ENCODE measurements at regions not wholly inside any gene's neighbourhood (a gene's known extent, or its start where the extent isn't known, plus 50 kb on each side); places are given as distances from the start of the nearest gene placed in this dataset.

- Histone ChIP-seq H3K4me3 (no peak overlapping the region), H4K20me1 (ENCODE audit: control insufficient read depth, insufficient read depth) (no peaks in the 10 kb centered on the region), H3K9ac (ENCODE audit: control insufficient read depth, insufficient read depth, low read length) (no peak overlapping the region), H3K36me3 (ENCODE audit: control insufficient read depth in 2 of 2, insufficient read depth in 2 of 2, low read length in 1 of 2) (no peaks in the 10 kb centered on the region), H3K4me2 (ENCODE audit: control insufficient read depth, insufficient read depth) (no peak overlapping the region), H3K79me2 (ENCODE audit: control insufficient read depth, insufficient read depth, low read length) (no peaks in the 10 kb centered on the region), H2AFZ (ENCODE audit: control insufficient read depth, low read depth, low read length) (no peak overlapping the region), H3K27me3 (replicated peaks in 1 of 2; ENCODE audit: control insufficient read depth in 2 of 2, insufficient read depth in 2 of 2, low read length in 1 of 2) (no peaks in the 10 kb centered on the region), H3K9me3 (replicated peaks; ENCODE audit: control insufficient read depth, insufficient read depth, low read length) (no peaks in the 10 kb centered on the region; the same call in 2 of the 3 replicates), H3K27ac (ENCODE audit: control insufficient read depth, insufficient read depth) (no peak overlapping the region), H3K4me1 (ENCODE audit: control insufficient read depth, insufficient read depth, low read length) (no peaks in the 10 kb centered on the region; the same call in 1 of the 2 replicates)
- intact Hi-C loops (cut with micrococcal nuclease; ENCODE audit: unreplicated experiment) (no loop called here), in situ Hi-C loops (cut with MboI) (no loop called here)
- WGBS (ENCODE audit: insufficient coverage, insufficient replicate concordance, low lambda C conversion rate, missing lambda C conversion rate): 17% methylated on average over 3 of the region's 3 CpGs
- FAIRE-seq: no peak
- ChIA-PET SMC1A (ENCODE audit: uncharacterized antibody, unreplicated experiment) (no interaction called here), CTCF (no interaction called here), POLR2A (no interaction called here), RAD21 (ENCODE audit: unreplicated experiment) (no interaction called here)
- BruUV-seq (replicated peaks): no TSS peak
- no peak for DNase-seq (ENCODE audit: low read depth, low spot score)
- ATAC-seq: no peak
- TF ChIP-seq SRF (IDR thresholded peaks at IDR 0.05; ENCODE audit: low read depth in 2 of 2, low read length in 2 of 2) (no peak), EGR1 (IDR thresholded peaks at IDR 0.05; ENCODE audit: borderline replicate concordance in 1 of 2, low read depth in 2 of 2, low read length in 2 of 2) (no peak), FOXK2 (IDR thresholded peaks at IDR 0.05) (no peak), ZZZ3 (IDR thresholded peaks at IDR 0.05; ENCODE audit: control insufficient read depth, insufficient read length, low read depth) (no peak), USF2 (IDR thresholded peaks at IDR 0.05; ENCODE audit: borderline replicate concordance, low read depth, low read length) (no peak), MYB (IDR thresholded peaks at IDR 0.05; ENCODE audit: borderline replicate concordance, low read depth, low read length) (no peak), ZNF622 (IDR thresholded peaks at IDR 0.05) (no peak)
- TF ChIP-seq, protein P1, sequence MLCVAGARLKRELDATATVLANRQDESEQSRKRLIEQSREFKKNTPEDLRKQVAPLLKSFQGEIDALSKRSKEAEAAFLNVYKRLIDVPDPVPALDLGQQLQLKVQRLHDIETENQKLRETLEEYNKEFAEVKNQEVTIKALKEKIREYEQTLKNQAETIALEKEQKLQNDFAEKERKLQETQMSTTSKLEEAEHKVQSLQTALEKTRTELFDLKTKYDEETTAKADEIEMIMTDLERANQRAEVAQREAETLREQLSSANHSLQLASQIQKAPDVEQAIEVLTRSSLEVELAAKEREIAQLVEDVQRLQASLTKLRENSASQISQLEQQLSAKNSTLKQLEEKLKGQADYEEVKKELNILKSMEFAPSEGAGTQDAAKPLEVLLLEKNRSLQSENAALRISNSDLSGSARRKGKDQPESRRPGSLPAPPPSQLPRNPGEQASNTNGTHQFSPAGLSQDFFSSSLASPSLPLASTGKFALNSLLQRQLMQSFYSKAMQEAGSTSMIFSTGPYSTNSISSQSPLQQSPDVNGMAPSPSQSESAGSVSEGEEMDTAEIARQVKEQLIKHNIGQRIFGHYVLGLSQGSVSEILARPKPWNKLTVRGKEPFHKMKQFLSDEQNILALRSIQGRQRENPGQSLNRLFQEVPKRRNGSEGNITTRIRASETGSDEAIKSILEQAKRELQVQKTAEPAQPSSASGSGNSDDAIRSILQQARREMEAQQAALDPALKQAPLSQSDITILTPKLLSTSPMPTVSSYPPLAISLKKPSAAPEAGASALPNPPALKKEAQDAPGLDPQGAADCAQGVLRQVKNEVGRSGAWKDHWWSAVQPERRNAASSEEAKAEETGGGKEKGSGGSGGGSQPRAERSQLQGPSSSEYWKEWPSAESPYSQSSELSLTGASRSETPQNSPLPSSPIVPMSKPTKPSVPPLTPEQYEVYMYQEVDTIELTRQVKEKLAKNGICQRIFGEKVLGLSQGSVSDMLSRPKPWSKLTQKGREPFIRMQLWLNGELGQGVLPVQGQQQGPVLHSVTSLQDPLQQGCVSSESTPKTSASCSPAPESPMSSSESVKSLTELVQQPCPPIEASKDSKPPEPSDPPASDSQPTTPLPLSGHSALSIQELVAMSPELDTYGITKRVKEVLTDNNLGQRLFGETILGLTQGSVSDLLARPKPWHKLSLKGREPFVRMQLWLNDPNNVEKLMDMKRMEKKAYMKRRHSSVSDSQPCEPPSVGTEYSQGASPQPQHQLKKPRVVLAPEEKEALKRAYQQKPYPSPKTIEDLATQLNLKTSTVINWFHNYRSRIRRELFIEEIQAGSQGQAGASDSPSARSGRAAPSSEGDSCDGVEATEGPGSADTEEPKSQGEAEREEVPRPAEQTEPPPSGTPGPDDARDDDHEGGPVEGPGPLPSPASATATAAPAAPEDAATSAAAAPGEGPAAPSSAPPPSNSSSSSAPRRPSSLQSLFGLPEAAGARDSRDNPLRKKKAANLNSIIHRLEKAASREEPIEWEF (IDR thresholded peaks at IDR 0.05; ENCODE audit: insufficient replicate concordance, low read depth, low read length): no peak
- TF ChIP-seq, protein P2, sequence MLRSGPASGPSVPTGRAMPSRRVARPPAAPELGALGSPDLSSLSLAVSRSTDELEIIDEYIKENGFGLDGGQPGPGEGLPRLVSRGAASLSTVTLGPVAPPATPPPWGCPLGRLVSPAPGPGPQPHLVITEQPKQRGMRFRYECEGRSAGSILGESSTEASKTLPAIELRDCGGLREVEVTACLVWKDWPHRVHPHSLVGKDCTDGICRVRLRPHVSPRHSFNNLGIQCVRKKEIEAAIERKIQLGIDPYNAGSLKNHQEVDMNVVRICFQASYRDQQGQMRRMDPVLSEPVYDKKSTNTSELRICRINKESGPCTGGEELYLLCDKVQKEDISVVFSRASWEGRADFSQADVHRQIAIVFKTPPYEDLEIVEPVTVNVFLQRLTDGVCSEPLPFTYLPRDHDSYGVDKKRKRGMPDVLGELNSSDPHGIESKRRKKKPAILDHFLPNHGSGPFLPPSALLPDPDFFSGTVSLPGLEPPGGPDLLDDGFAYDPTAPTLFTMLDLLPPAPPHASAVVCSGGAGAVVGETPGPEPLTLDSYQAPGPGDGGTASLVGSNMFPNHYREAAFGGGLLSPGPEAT (IDR thresholded peaks at IDR 0.05; ENCODE audit: low read depth): no peak
- TF ChIP-seq, protein P3, sequence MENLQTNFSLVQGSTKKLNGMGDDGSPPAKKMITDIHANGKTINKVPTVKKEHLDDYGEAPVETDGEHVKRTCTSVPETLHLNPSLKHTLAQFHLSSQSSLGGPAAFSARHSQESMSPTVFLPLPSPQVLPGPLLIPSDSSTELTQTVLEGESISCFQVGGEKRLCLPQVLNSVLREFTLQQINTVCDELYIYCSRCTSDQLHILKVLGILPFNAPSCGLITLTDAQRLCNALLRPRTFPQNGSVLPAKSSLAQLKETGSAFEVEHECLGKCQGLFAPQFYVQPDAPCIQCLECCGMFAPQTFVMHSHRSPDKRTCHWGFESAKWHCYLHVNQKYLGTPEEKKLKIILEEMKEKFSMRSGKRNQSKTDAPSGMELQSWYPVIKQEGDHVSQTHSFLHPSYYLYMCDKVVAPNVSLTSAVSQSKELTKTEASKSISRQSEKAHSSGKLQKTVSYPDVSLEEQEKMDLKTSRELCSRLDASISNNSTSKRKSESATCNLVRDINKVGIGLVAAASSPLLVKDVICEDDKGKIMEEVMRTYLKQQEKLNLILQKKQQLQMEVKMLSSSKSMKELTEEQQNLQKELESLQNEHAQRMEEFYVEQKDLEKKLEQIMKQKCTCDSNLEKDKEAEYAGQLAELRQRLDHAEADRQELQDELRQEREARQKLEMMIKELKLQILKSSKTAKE (IDR thresholded peaks at IDR 0.05; ENCODE audit: low read depth, poor library complexity, severe bottlenecking): no peak
- TF ChIP-seq, protein P4, sequence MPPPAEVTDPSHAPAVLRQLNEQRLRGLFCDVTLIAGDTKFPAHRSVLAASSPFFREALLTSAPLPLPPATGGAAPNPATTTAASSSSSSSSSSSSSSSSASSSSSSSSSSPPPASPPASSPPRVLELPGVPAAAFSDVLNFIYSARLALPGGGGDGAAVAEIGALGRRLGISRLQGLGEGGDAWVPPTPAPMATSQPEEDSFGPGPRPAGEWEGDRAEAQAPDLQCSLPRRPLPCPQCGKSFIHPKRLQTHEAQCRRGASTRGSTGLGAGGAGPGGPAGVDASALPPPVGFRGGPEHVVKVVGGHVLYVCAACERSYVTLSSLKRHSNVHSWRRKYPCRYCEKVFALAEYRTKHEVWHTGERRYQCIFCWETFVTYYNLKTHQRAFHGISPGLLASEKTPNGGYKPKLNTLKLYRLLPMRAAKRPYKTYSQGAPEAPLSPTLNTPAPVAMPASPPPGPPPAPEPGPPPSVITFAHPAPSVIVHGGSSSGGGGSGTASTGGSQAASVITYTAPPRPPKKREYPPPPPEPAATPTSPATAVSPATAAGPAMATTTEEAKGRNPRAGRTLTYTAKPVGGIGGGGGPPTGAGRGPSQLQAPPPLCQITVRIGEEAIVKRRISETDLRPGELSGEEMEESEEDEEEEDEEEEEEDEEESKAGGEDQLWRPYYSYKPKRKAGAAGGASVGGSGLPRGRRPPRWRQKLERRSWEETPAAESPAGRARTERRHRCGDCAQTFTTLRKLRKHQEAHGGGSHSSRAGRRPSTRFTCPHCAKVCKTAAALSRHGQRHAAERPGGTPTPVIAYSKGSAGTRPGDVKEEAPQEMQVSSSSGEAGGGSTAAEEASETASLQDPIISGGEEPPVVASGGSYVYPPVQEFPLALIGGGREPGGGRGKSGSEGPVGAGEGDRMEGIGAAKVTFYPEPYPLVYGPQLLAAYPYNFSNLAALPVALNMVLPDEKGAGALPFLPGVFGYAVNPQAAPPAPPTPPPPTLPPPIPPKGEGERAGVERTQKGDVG (CRISPR knock-in tag; IDR thresholded peaks at IDR 0.05): no peak
Observed at GRCh38 chr16:49919327-49919726, 63.4 kb upstream of the ZNF423 start.

Measured in GM12878 (cell line).